Natural killer cell (primary cell): ENCODE measurements at regions not wholly inside any gene's neighbourhood (a gene's known extent, or its start where the extent isn't known, plus 50 kb on each side); places are given as distances from the start of the nearest gene placed in this dataset.

Experiments used
- ATAC-seq, 3 donors: fragments of 150-1000 bp in 2 of 3; fragments of 200-7000 bp in 1 of 3; cut with Tn5 transposase; 1 replicate in 1 of 3; 2 replicates in 2 of 3; pipeline ENCODE4 v1.10.0; 2021; ENCODE audit warnings: mild to moderate bottlenecking in 2 of 3, moderate library complexity in 2 of 3
- DNase-seq, 2 donors: peaks; one replicate each; pipeline versions ENCODE4 v3.0.0 to v3.0.0-alpha.2; 2013 to 2021; ENCODE audit warnings: mixed read lengths in 1 of 2
- H3K27ac ChIP-seq: one replicate; pipeline ENCODE4 v1.5.1; 2013; ENCODE audit warnings: mild to moderate bottlenecking, low read length
- H3K27me3 ChIP-seq: one replicate; pipeline ENCODE4 v1.6.1; 2013; ENCODE audit warnings: low read length; ENCODE audit not compliant: control insufficient read depth, insufficient read depth
- H3K36me3 ChIP-seq: one replicate; pipeline ENCODE4 v1.6.1; 2013; ENCODE audit warnings: low read length; ENCODE audit not compliant: control insufficient read depth, insufficient read depth
- H3K4me1 ChIP-seq: one replicate; pipeline ENCODE4 v1.6.1; 2013; ENCODE audit warnings: low read length; ENCODE audit not compliant: control insufficient read depth, insufficient read depth
- H3K4me3 ChIP-seq: one replicate; pipeline ENCODE4 v1.5.1; 2013; ENCODE audit warnings: low read length
- H3K9me3 ChIP-seq: one replicate; pipeline ENCODE4 v1.6.1; 2013; ENCODE audit warnings: low read length; ENCODE audit not compliant: control insufficient read depth, insufficient read depth
- H3K27ac Mint-ChIP-seq, 2 donors: one replicate each; pipeline ENCODE4 v1.8.0; 2022; ENCODE audit warnings: mild to moderate bottlenecking in 2 of 2, mixed read lengths in 2 of 2, moderate library complexity in 1 of 2
- H3K27me3 Mint-ChIP-seq, 2 donors: one replicate each; pipeline ENCODE4 v1.8.0; 2022; ENCODE audit warnings: low read depth in 2 of 2, mixed read lengths in 2 of 2
- H3K36me3 Mint-ChIP-seq: one replicate; pipeline ENCODE4 v1.8.0; 2022; ENCODE audit warnings: mixed read lengths
- H3K4me1 Mint-ChIP-seq, 2 donors: one replicate each; pipeline ENCODE4 v1.8.0; 2022; ENCODE audit warnings: mixed read lengths in 2 of 2
- H3K4me3 Mint-ChIP-seq: one replicate; pipeline ENCODE4 v1.8.0; 2022; ENCODE audit warnings: mild to moderate bottlenecking, moderate library complexity, mixed read lengths
- H3K9me3 Mint-ChIP-seq, 2 donors: one replicate each; pipeline ENCODE4 v1.8.0; 2022; ENCODE audit warnings: mixed read lengths in 2 of 2
- CTCF ChIP-seq: fragments of 200-600 bp; IDR thresholded peaks from one replicate; pipeline ENCODE4 v1.8.0; 2022; ENCODE audit warnings: antibody characterized with exemption
- WGBS: methylation state at CpG from one replicate; pipeline ENCODE4 v1.1.7; 2013; ENCODE audit warnings: missing lambda C conversion rate; ENCODE audit not compliant: insufficient coverage; 5-methylcytosine and 5-hydroxymethylcytosine counted together
- intact Hi-C: fragments of 100-400 bp; cut with micrococcal nuclease; formaldehyde crosslinking; loops from one replicate; pipeline ENCODE4 v1.14.2; 2022

GRCh38 chr3:77869423-77869822, 829.5 kb downstream of the ROBO2 start:
- Mint-ChIP-seq H3K4me3 (no peak overlapping the region), H3K36me3 (no peaks in the 10 kb centered on the region), H3K27ac (no peak overlapping the region), H3K4me1 (no peaks in the 10 kb centered on the region), H3K9me3 (peaks cover 9 to 13% of the 10 kb centered on the region in 2 donors), H3K27me3 (no peaks in the 10 kb centered on the region)
- Histone ChIP-seq H3K27ac (no peak overlapping the region), H3K4me1 (no peaks in the 10 kb centered on the region), H3K36me3 (no peaks in the 10 kb centered on the region), H3K27me3 (no peaks in the 10 kb centered on the region), H3K9me3 (no peaks in the 10 kb centered on the region), H3K4me3 (no peak overlapping the region)
- no peak for TF ChIP-seq CTCF
- DNase-seq (no peak), ATAC-seq (no peak)
- WGBS = 87% methylated on average over 6 of the region's 7 CpGs
- intact Hi-C loops = no loop called here

- no peak for TF ChIP-seq CTCF
- Mint-ChIP-seq H3K4me1 (no peaks in the 10 kb centered on the region), H3K27ac (no peak overlapping the region), H3K36me3 (no peaks in the 10 kb centered on the region), H3K4me3 (no peak overlapping the region), H3K27me3 (no peaks in the 10 kb centered on the region), H3K9me3 (peaks cover 12 to 17% of the 10 kb centered on the region in 2 donors)
- H3K4me1 ChIP-seq = no peaks in the 10 kb centered on the region
- H3K4me3 ChIP-seq = no peak overlapping the region
- DNase-seq (no peak), ATAC-seq (no peak)
- no peaks in the 10 kb centered on the region for H3K27me3 ChIP-seq
- WGBS = 100% methylated on average over 1 of the region's 1 CpG
- intact Hi-C loops = no loop called here
- no peak overlapping the region for H3K27ac ChIP-seq
- no peaks in the 10 kb centered on the region for H3K9me3 ChIP-seq
- H3K36me3 ChIP-seq = no peaks in the 10 kb centered on the region
Observed at GRCh38 chr3:77871436-77871835, 831.5 kb downstream of the ROBO2 start.

GRCh38 chr3:77873598-77873997, 833.7 kb downstream of the ROBO2 start:
- peaks cover 16 to 26% of the 10 kb centered on the region in 2 donors for H3K9me3 Mint-ChIP-seq
- H3K27ac ChIP-seq = no peak overlapping the region
- DNase-seq (no peak), ATAC-seq (no peak)
- TF ChIP-seq CTCF = no peak
- WGBS = 94% methylated on average over 3 of the region's 4 CpGs
- H3K4me3 Mint-ChIP-seq = no peak overlapping the region
- H3K27me3 Mint-ChIP-seq = no peaks in the 10 kb centered on the region
- H3K4me3 ChIP-seq = no peak overlapping the region
- no peak overlapping the region for H3K27ac Mint-ChIP-seq
- H3K9me3 ChIP-seq = no peaks in the 10 kb centered on the region
- no peaks in the 10 kb centered on the region for H3K27me3 ChIP-seq
- intact Hi-C loops = no loop called here
- H3K4me1 ChIP-seq = no peaks in the 10 kb centered on the region
- no peaks in the 10 kb centered on the region for H3K4me1 Mint-ChIP-seq
- no peaks in the 10 kb centered on the region for H3K36me3 ChIP-seq
- H3K36me3 Mint-ChIP-seq = no peaks in the 10 kb centered on the region

GRCh38 chr3:77885381-77885780, 845.5 kb downstream of the ROBO2 start:
- no peaks in the 10 kb centered on the region for H3K4me1 ChIP-seq
- no peak overlapping the region for H3K27ac ChIP-seq
- Mint-ChIP-seq H3K9me3 (peaks cover 4 to 10% of the 10 kb centered on the region in 2 donors), H3K36me3 (no peaks in the 10 kb centered on the region), H3K27me3 (no peaks in the 10 kb centered on the region), H3K4me3 (no peak overlapping the region), H3K4me1 (no peaks in the 10 kb centered on the region), H3K27ac (no peak overlapping the region)
- no peaks in the 10 kb centered on the region for H3K36me3 ChIP-seq
- no peak for ATAC-seq
- no peak overlapping the region for H3K4me3 ChIP-seq
- intact Hi-C loops = no loop called here
- no peak for TF ChIP-seq CTCF
- no peaks in the 10 kb centered on the region for H3K9me3 ChIP-seq
- 76% methylated on average over 3 of the region's 3 CpGs for WGBS
- no peak for DNase-seq
- no peaks in the 10 kb centered on the region for H3K27me3 ChIP-seq
